ENCODE measurements at regions not wholly inside any gene's neighbourhood (a gene's known extent, or its start where the extent isn't known, plus 50 kb on each side); places are given as distances from the start of the nearest gene placed in this dataset.

DNA sequence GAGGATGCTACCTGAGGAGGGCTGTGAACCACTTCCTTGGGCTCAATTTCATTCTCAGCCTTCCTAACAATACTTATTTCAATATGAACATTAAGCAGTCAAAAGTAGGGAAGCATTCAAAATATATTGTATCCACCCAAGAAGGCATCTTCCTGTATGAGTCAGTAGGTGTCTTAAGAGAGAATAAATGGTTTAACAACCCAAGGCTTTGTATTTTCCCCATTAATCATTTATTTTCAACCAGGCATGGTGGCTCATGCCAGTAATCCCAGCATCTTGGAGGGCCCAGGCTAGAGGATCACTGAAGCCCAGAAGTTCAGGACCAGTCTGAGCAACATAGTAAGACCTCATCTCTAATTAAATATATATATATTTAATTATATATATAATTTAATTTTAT, 74.5 kb upstream of the MARCKS start:
- TF ChIP-seq CTCF (IDR thresholded peaks at IDR 0.05; ENCODE audit: extremely low read depth in 1 of 2, insufficient read depth in 1 of 2, low read depth in 1 of 2, low read length in 2 of 2) (no peak), EZH2 (IDR thresholded peaks at IDR 0.05; ENCODE audit: borderline replicate concordance, low read depth, low read length, severe bottlenecking) (no peak)
- TF ChIP-seq, protein P1, sequence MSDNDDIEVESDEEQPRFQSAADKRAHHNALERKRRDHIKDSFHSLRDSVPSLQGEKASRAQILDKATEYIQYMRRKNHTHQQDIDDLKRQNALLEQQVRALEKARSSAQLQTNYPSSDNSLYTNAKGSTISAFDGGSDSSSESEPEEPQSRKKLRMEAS (IDR thresholded peaks at IDR 0.05; ENCODE audit: insufficient read depth, insufficient read length), result no peak

Measured in endothelial cell of umbilical vein (primary cell).